NB4 (cell line): ENCODE measurements at regions not wholly inside any gene's neighbourhood (a gene's known extent, or its start where the extent isn't known, plus 50 kb on each side); places are given as distances from the start of the nearest gene placed in this dataset.

ENCODE experiments used
- CTCF ChIP-seq: IDR thresholded peaks from one replicate; pipeline ENCODE4 v1.5.1; 2012; ENCODE audit warnings: low read depth, low read length
- MYC ChIP-seq: IDR thresholded peaks from 2 replicates; pipeline ENCODE4 v1.6.1; 2011; ENCODE audit warnings: low read depth, low read length
- POLR2A ChIP-seq: IDR thresholded peaks from 2 replicates; pipeline ENCODE4 v1.6.1; 2011; ENCODE audit warnings: mild to moderate bottlenecking; ENCODE audit not compliant: insufficient read length; ENCODE audit errors: extremely low read depth

GRCh38 chr7:52825611-52826010 is 209.8 kb upstream of the POM121L12 start:
- no peak for TF ChIP-seq CTCF
- TF ChIP-seq MYC: no peak
- TF ChIP-seq POLR2A: no peak
